Esophagus squamous epithelium (tissue), 5 donors: ENCODE measurements at regions not wholly inside any gene's neighbourhood (a gene's known extent, or its start where the extent isn't known, plus 50 kb on each side); places are given as distances from the start of the nearest gene placed in this dataset.

Source experiments
- DNase-seq: peaks from one replicate; lab custom pipeline; 2025; lab: John Stamatoyannopoulos, UW
- H3K27ac ChIP-seq, 4 donors: fragments of 200-600 bp; sonication (generic); one replicate each; pipeline ENCODE4 v1.5.1; 2016 to 2019; ENCODE audit warnings: mild to moderate bottlenecking in 1 of 4
- H3K27me3 ChIP-seq, 4 donors: fragments of 200-600 bp; sonication (generic); 1 replicate in 3 of 4; 2 replicates in 1 of 4; pipeline versions ENCODE4 v1.5.1 to v1.6.0; 2017 to 2021; ENCODE audit warnings: antibody characterized with exemption in 1 of 4
- H3K36me3 ChIP-seq, 3 donors: fragments of 200-600 bp; sonication (generic); one replicate each; pipeline ENCODE4 v1.5.1; 2016 to 2019
- H3K4me1 ChIP-seq, 3 donors: fragments of 200-600 bp; sonication (generic); one replicate each; pipeline ENCODE4 v1.5.1; 2017 to 2019
- H3K4me3 ChIP-seq, 4 donors: fragments of 200-600 bp; sonication (generic); 1 replicate in 3 of 4; 2 replicates in 1 of 4; pipeline ENCODE4 v1.5.1; 2016 to 2019; ENCODE audit warnings: mild to moderate bottlenecking in 2 of 4, moderate library complexity in 1 of 4
- H3K9me3 ChIP-seq, 3 donors: fragments of 200-600 bp; sonication (generic); one replicate each; pipeline ENCODE4 v1.5.1; 2016 to 2019
- POLR2A ChIP-seq, 4 donors: fragments of 450-650 bp; IDR thresholded peaks; one replicate each; pipeline ENCODE4 v1.6.1; 2017; ENCODE audit warnings: antibody characterized with exemption in 4 of 4, mild to moderate bottlenecking in 4 of 4, moderate library complexity in 3 of 4
- WGBS, 2 donors: methylation state at CpG; one replicate each; pipeline ENCODE4 v1.1.5; 2018; 5-methylcytosine and 5-hydroxymethylcytosine counted together
- intact Hi-C: fragments of 100-400 bp; cut with DNase I; formaldehyde crosslinking; loops from one replicate; pipeline ENCODE4 v1.15.0; 2022
- TF ChIP-seq, protein P1 (sequence below), 6 experiments: fragments of 450-650 bp in 4 of 6; fragments of 200-600 bp in 2 of 6; sonication (generic) in 2 of 6; IDR thresholded peaks; one replicate each; pipeline ENCODE4 v1.5.1; 2016 to 2019; ENCODE audit warnings: antibody characterized with exemption in 6 of 6, mild to moderate bottlenecking in 4 of 6, moderate library complexity in 4 of 6
- donor health status: DM: yes; HTN: yes; CAD: no.

DNA sequence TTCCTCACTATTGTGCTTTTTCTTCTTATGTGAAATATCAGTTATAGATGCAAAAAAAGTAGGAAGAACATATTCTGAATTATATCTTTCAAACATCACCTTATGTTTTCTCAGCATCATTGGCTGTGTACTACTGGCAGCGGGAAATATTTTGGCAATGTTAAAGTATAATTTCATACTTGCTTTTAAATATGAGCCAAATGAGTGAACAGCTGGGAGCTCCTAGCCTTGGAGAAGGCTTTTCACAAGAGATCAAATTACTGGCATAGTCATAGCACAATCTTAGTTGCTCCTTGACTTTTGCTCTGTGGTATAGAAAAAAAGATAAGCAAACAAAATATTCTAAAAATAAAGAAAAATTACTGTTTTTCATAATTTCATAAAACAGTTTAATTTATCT is 1575.8 kb upstream of the PABPC4L start:
- Histone ChIP-seq H3K36me3 (no peaks in the 10 kb centered on the region), H3K27ac (no peak overlapping the region), H3K4me1 (no peaks in the 10 kb centered on the region), H3K9me3 (no peaks in the 10 kb centered on the region), H3K27me3 (no peaks in the 10 kb centered on the region), H3K4me3 (no peak overlapping the region)
- TF ChIP-seq POLR2A (IDR thresholded peaks at IDR 0.05), result no peak
- TF ChIP-seq, protein P1, sequence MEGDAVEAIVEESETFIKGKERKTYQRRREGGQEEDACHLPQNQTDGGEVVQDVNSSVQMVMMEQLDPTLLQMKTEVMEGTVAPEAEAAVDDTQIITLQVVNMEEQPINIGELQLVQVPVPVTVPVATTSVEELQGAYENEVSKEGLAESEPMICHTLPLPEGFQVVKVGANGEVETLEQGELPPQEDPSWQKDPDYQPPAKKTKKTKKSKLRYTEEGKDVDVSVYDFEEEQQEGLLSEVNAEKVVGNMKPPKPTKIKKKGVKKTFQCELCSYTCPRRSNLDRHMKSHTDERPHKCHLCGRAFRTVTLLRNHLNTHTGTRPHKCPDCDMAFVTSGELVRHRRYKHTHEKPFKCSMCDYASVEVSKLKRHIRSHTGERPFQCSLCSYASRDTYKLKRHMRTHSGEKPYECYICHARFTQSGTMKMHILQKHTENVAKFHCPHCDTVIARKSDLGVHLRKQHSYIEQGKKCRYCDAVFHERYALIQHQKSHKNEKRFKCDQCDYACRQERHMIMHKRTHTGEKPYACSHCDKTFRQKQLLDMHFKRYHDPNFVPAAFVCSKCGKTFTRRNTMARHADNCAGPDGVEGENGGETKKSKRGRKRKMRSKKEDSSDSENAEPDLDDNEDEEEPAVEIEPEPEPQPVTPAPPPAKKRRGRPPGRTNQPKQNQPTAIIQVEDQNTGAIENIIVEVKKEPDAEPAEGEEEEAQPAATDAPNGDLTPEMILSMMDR (IDR thresholded peaks at IDR 0.05), result no peak
- intact Hi-C loops, result no loop called here
- DNase-seq, result no peak
- WGBS, 2 donors, result 24 to 83% methylated on average over 1 of the region's 1 CpG

DNA sequence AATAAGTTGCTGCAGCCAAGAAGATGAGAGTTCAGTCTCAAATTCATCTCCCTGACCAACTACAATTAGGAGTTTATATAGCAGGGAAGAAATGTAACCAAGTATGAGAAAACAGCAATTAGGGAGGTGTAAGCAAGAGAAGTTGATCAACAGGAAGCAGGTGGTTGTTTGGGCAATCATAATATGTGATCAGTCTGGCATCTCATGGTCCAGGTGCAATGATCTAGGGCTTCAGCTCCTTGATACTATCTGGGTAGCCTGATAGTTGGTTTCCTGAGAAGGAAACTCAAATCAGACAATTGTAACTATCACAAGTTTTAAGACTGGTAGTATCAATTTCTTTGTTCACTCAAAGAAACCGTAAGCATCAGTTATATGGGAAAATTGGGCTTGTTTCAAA is 1574.3 kb upstream of the PABPC4L start:
- TF ChIP-seq POLR2A (IDR thresholded peaks at IDR 0.05), result no peak
- TF ChIP-seq, protein P1 (IDR thresholded peaks at IDR 0.05), result no peak
- DNase-seq, result no peak
- H3K27ac ChIP-seq, result no peak overlapping the region
- H3K9me3 ChIP-seq, result no peaks in the 10 kb centered on the region
- no peaks in the 10 kb centered on the region for H3K27me3 ChIP-seq
- intact Hi-C loops, result no loop called here
- no peaks in the 10 kb centered on the region for H3K36me3 ChIP-seq
- H3K4me1 ChIP-seq, result no peaks in the 10 kb centered on the region
- 58 to 93% methylated on average over 1 of the region's 1 CpG for WGBS, 2 donors
- H3K4me3 ChIP-seq, result no peak overlapping the region

DNA sequence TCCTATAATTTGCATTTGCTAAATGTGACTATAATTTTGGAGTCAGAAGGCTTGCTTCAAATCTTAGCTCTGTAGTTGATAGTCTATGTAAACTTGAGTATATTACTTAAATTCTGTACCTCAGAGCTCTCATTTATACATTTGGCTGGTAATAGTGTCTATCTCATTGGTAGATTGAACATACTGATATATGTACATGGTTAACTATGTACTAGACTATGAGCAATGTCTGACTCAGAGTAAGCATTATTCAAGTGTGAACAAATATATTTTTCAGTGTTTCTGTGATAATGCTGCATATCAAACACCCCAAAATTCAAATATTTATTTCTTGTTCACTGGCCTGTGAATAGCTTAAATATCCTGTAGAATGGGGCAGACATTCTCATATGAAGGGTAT is 1568.9 kb upstream of the PABPC4L start:
- no peak for TF ChIP-seq POLR2A (IDR thresholded peaks at IDR 0.05)
- TF ChIP-seq, protein P1 (IDR thresholded peaks at IDR 0.05), result no peak
- Histone ChIP-seq H3K4me1 (no peaks in the 10 kb centered on the region), H3K36me3 (no peaks in the 10 kb centered on the region), H3K27me3 (no peaks in the 10 kb centered on the region), H3K27ac (no peak overlapping the region), H3K9me3 (no peaks in the 10 kb centered on the region), H3K4me3 (no peak overlapping the region)
- intact Hi-C loops, result no loop called here
- no peak for DNase-seq

DNA sequence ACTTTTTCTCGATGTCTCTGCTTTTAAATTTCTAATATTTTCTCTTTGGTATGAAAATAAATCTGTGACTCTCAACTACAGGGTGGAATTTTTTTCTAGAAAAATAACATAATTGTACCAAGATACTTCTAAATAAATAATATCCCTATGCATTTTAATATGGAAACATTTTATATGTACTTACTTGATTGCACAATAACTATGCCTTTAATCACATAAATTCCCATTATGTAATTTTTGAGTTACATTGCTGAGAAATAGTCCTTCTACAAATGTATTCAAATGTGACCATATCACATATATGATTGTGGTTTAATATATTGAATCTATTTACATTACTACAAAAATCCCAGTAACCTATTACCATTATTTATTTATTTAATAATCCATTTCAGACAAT is 1543.3 kb upstream of the PABPC4L start:
- TF ChIP-seq, protein P1 (IDR thresholded peaks at IDR 0.05), result no peak
- no peak for TF ChIP-seq POLR2A (IDR thresholded peaks at IDR 0.05)
- no peak overlapping the region for H3K4me3 ChIP-seq
- no peak for DNase-seq
- no peaks in the 10 kb centered on the region for H3K27me3 ChIP-seq
- intact Hi-C loops, result no loop called here
- no peaks in the 10 kb centered on the region for H3K4me1 ChIP-seq
- no peak overlapping the region for H3K27ac ChIP-seq
- 60 to 68% methylated on average over 1 of the region's 1 CpG for WGBS, 2 donors
- H3K9me3 ChIP-seq, result no peaks in the 10 kb centered on the region
- H3K36me3 ChIP-seq, result no peaks in the 10 kb centered on the region

DNA sequence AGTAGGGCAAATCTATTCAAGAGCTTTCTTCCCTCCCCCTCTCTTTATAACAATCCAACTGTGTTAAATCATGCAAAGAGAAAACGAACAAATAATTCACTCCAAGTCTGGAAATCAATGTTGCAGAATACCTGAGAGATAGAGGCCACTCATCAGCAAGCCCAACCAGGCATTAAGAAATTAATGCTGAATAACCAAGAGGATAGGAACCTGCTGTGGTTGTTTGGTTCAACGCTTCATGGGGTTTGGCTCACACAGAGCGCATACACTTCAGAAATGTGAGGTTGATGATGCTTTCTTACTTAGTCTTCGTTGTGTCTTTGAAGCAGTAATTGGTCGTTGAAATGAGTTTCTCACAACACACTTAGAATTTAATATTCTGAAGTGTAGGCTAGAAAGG is 1540.0 kb upstream of the PABPC4L start:
- no peaks in the 10 kb centered on the region for H3K9me3 ChIP-seq
- no peaks in the 10 kb centered on the region for H3K4me1 ChIP-seq
- TF ChIP-seq, protein P1 (IDR thresholded peaks at IDR 0.05), result no peak
- TF ChIP-seq POLR2A (IDR thresholded peaks at IDR 0.05), result no peak
- intact Hi-C loops, result no loop called here
- DNase-seq, result no peak
- no peaks in the 10 kb centered on the region for H3K36me3 ChIP-seq
- H3K27ac ChIP-seq, result no peak overlapping the region
- H3K27me3 ChIP-seq, result no peaks in the 10 kb centered on the region
- H3K4me3 ChIP-seq, result no peak overlapping the region
- WGBS, 2 donors, result 38 to 50% methylated on average over 5 of the region's 5 CpGs
